H1 (cell line): ENCODE measurements at regions not wholly inside any gene's neighbourhood (a gene's known extent, or its start where the extent isn't known, plus 50 kb on each side); places are given as distances from the start of the nearest gene placed in this dataset.

Source experiments
- CTCF ChIA-PET: fragments of 300-600 bp; sonication (Branson Sonifier 250); formaldehyde crosslinking; loops from one replicate; lab custom pipeline; 2021; ENCODE audit not compliant: partially characterized antibody; lab: Charles Lee
- POLR2A ChIA-PET: fragments of 300-600 bp; sonication (Branson Sonifier 250); formaldehyde crosslinking; loops from one replicate; lab custom pipeline; 2021; ENCODE audit warnings: inconsistent platforms; ENCODE audit not compliant: partially characterized antibody; lab: Charles Lee
- DNase-seq, 2 experiments: peaks; one replicate each; pipeline versions ENCODE4 v3.0.0 to v3.0.0-alpha.2; 2010 to 2022; ENCODE audit warnings: low spot score in 2 of 2, low read depth in 1 of 2, mixed read lengths in 1 of 2
- FAIRE-seq: peaks from 2 replicates; lab custom pipeline; 2011; peaks lifted over from hg19 to GRCh38; lab: Jason Lieb, UNC
- H2AFZ ChIP-seq: 2 replicates; pipeline ENCODE4 v1.8.1; 2012; ENCODE audit warnings: low read length, inconsistent platforms
- H2AK5ac ChIP-seq: 2 replicates; pipeline ENCODE4 v1.6.1; 2013; ENCODE audit warnings: low read depth, low read length
- H2BK120ac ChIP-seq: replicated peaks from 2 replicates; pipeline ENCODE3; 2013; ENCODE audit warnings: low read depth, low read length, inconsistent platforms
- H2BK12ac ChIP-seq: 2 replicates; pipeline ENCODE4 v1.6.1; 2013; ENCODE audit warnings: low read depth, low read length
- H2BK15ac ChIP-seq: 2 replicates; pipeline ENCODE4 v1.6.1; 2013; ENCODE audit warnings: low read length
- H2BK20ac ChIP-seq: 2 replicates; pipeline ENCODE4 v1.6.1; 2013; ENCODE audit warnings: low read length
- H2BK5ac ChIP-seq: 2 replicates; pipeline ENCODE4 v1.6.1; 2013; ENCODE audit warnings: low read depth, low read length
- H3K14ac ChIP-seq: 2 replicates; pipeline ENCODE4 v1.6.1; 2013; ENCODE audit warnings: inconsistent platforms; ENCODE audit not compliant: insufficient read length
- H3K18ac ChIP-seq: 2 replicates; pipeline ENCODE4 v1.6.1; 2013; ENCODE audit warnings: low read length; ENCODE audit errors: extremely low read depth
- H3K23ac ChIP-seq: 2 replicates; pipeline ENCODE4 v1.6.1; 2013; ENCODE audit warnings: inconsistent platforms; ENCODE audit not compliant: insufficient read length
- H3K23me2 ChIP-seq: 2 replicates; pipeline ENCODE4 v1.6.1; 2013; ENCODE audit warnings: low read depth, low read length
- H3K27ac ChIP-seq: 2 replicates; pipeline ENCODE4 v1.6.1; 2011; ENCODE audit warnings: low read depth, low read length, inconsistent platforms
- H3K27me3 ChIP-seq, 4 experiments: replicated peaks in 1 of 4; 1 replicate in 1 of 4; 2 replicates in 3 of 4; pipeline versions ENCODE4 v1.6.1 to v1.8.1; 2011 to 2013; ENCODE audit warnings: low read length in 3 of 4, mild to moderate bottlenecking in 3 of 4, inconsistent platforms in 2 of 4, mixed read lengths in 2 of 4, moderate library complexity in 1 of 4; ENCODE audit not compliant: control insufficient read depth in 3 of 4, insufficient read depth in 3 of 4; ENCODE audit errors: extremely low read depth in 1 of 4
- H3K36me3 ChIP-seq, 4 experiments: 2 replicates each; pipeline versions ENCODE4 v1.6.1 to v1.8.1; 2011 to 2013; ENCODE audit warnings: mild to moderate bottlenecking in 4 of 4, low read length in 3 of 4, moderate library complexity in 2 of 4, control low read depth in 1 of 4, inconsistent platforms in 1 of 4; ENCODE audit not compliant: insufficient read depth in 4 of 4, control insufficient read depth in 2 of 4
- H3K4ac ChIP-seq: replicated peaks from 2 replicates; pipeline ENCODE3; 2013; ENCODE audit warnings: low read length, low read depth, mixed read lengths, inconsistent platforms; ENCODE audit not compliant: insufficient read length
- H3K4me1 ChIP-seq, 4 experiments: replicated peaks in 1 of 4; 1 replicate in 1 of 4; 2 replicates in 3 of 4; pipeline versions ENCODE4 v1.6.1 to v1.8.1; 2011 to 2013; ENCODE audit warnings: low read length in 3 of 4, inconsistent platforms in 2 of 4, mixed read lengths in 1 of 4; ENCODE audit not compliant: insufficient read depth in 4 of 4, control insufficient read depth in 3 of 4
- H3K4me2 ChIP-seq, 2 experiments: 2 replicates each; pipeline versions ENCODE4 v1.6.1 to v1.8.1; 2011 to 2013; ENCODE audit warnings: low read depth in 2 of 2, low read length in 2 of 2, control low read depth in 1 of 2, inconsistent platforms in 1 of 2, mild to moderate bottlenecking in 1 of 2; ENCODE audit not compliant: insufficient read depth in 1 of 2
- H3K4me3 ChIP-seq, 4 experiments: fragments of 200-600, 300-600 bp in 1 of 4; sonication (generic), shearing (Covaris generic), sonication (Bioruptor Twin) in 1 of 4; 2 replicates each; pipeline versions ENCODE4 v1.5.1 to v1.8.1; 2011 to 2016; ENCODE audit warnings: low read length in 4 of 4, low read depth in 3 of 4, control low read depth in 2 of 4, inconsistent platforms in 2 of 4, mild to moderate bottlenecking in 2 of 4, mixed read lengths in 1 of 4, moderate library complexity in 1 of 4; ENCODE audit not compliant: insufficient read depth in 2 of 4; ENCODE audit errors: extremely low read depth in 1 of 4
- H3K56ac ChIP-seq: replicated peaks from 2 replicates; pipeline ENCODE3; 2013; ENCODE audit warnings: low read depth, mild to moderate bottlenecking, mixed read lengths, low read length, inconsistent platforms; ENCODE audit not compliant: insufficient read length
- H3K79me1 ChIP-seq: 2 replicates; pipeline ENCODE4 v1.6.1; 2013; ENCODE audit warnings: low read depth, low read length, control low read depth
- H3K79me2 ChIP-seq, 2 experiments: 2 replicates each; pipeline versions ENCODE4 v1.6.1 to v1.8.1; 2012 to 2013; ENCODE audit warnings: low read length in 2 of 2, mild to moderate bottlenecking in 2 of 2, inconsistent platforms in 1 of 2; ENCODE audit not compliant: insufficient read depth in 2 of 2, control insufficient read depth in 1 of 2
- H3K9ac ChIP-seq, 4 experiments: replicated peaks in 1 of 4; 1 replicate in 1 of 4; 2 replicates in 3 of 4; pipeline versions ENCODE4 v1.6.1 to v1.8.1; 2011 to 2013; ENCODE audit warnings: low read depth in 3 of 4, low read length in 3 of 4, control low read depth in 2 of 4, mild to moderate bottlenecking in 2 of 4, moderate library complexity in 2 of 4, inconsistent platforms in 1 of 4; ENCODE audit errors: extremely low read depth in 1 of 4
- H3K9me3 ChIP-seq, 2 experiments: 2 replicates each; pipeline versions ENCODE4 v1.6.1 to v1.8.1; 2012 to 2013; ENCODE audit warnings: mild to moderate bottlenecking in 2 of 2, moderate library complexity in 2 of 2, control low read depth in 1 of 2, inconsistent platforms in 1 of 2, low read depth in 1 of 2, low read length in 1 of 2, mixed read lengths in 1 of 2; ENCODE audit not compliant: insufficient read depth in 2 of 2
- H4K20me1 ChIP-seq, 2 experiments: replicated peaks in 1 of 2; 2 replicates each; pipeline versions ENCODE3 to v1.8.1; 2011 to 2013; ENCODE audit warnings: inconsistent platforms in 2 of 2, low read length in 2 of 2, mild to moderate bottlenecking in 1 of 2; ENCODE audit not compliant: insufficient read depth in 2 of 2, control insufficient read depth in 1 of 2
- H4K5ac ChIP-seq: 2 replicates; pipeline ENCODE4 v1.6.1; 2013; ENCODE audit warnings: low read length, low read depth, mixed read lengths, inconsistent platforms; ENCODE audit not compliant: insufficient read length
- H4K8ac ChIP-seq: 2 replicates; pipeline ENCODE4 v1.8.0; 2013; ENCODE audit warnings: mild to moderate bottlenecking, moderate library complexity, low read length, inconsistent platforms; ENCODE audit not compliant: insufficient read depth; ENCODE audit errors: extremely low read depth
- H4K91ac ChIP-seq: replicated peaks from 2 replicates; pipeline ENCODE3; 2013; ENCODE audit warnings: low read length, mixed read lengths, inconsistent platforms; ENCODE audit not compliant: insufficient read length
- BRCA1 ChIP-seq: IDR thresholded peaks from 2 replicates; pipeline ENCODE4 v1.6.1; 2012; ENCODE audit warnings: low read depth, low read length, improper control_type of control experiment
- CBX8 ChIP-seq: fragments of 300-800, 300-1000 bp; sonication (generic); IDR thresholded peaks from 2 replicates; pipeline ENCODE4 v1.7.1; 2016; ENCODE audit warnings: low read depth, low read length, borderline replicate concordance
- CHD2 ChIP-seq: IDR thresholded peaks from 2 replicates; pipeline ENCODE4 v1.6.1; 2012; ENCODE audit warnings: low read length, improper control_type of control experiment
- EP300 ChIP-seq, 2 experiments: IDR thresholded peaks; 1 replicate in 1 of 2; 2 replicates in 1 of 2; pipeline ENCODE4 v1.6.1; 2011 to 2012; ENCODE audit warnings: low read depth in 2 of 2, low read length in 2 of 2, mild to moderate bottlenecking in 2 of 2, borderline replicate concordance in 1 of 2, inconsistent platforms in 1 of 2, moderate library complexity in 1 of 2
- GABPA ChIP-seq: IDR thresholded peaks from 2 replicates; pipeline ENCODE4 v1.6.1; 2011; ENCODE audit warnings: mild to moderate bottlenecking, low read length, moderate library complexity, borderline replicate concordance; ENCODE audit not compliant: insufficient read depth
- GTF2F1 ChIP-seq: IDR thresholded peaks from 2 replicates; pipeline ENCODE4 v1.6.1; 2012; ENCODE audit warnings: low read depth, low read length, improper control_type of control experiment, borderline replicate concordance
- HDAC6 ChIP-seq: IDR thresholded peaks from one replicate; pipeline ENCODE4 v1.7.1; 2012; ENCODE audit warnings: low read depth, mild to moderate bottlenecking, inconsistent platforms, low read length, moderate library complexity
- JUN ChIP-seq: IDR thresholded peaks from 2 replicates; pipeline ENCODE4 v1.6.1; 2011; ENCODE audit warnings: low read depth, mild to moderate bottlenecking, improper control_type of control experiment, low read length
- POLR2AphosphoS5 ChIP-seq: IDR thresholded peaks from 2 replicates; pipeline ENCODE4 v1.6.1; 2011; ENCODE audit warnings: low read depth, low read length
- POU5F1 ChIP-seq: IDR thresholded peaks from 2 replicates; pipeline ENCODE4 v1.6.1; 2011; ENCODE audit warnings: low read depth, mild to moderate bottlenecking, low read length, moderate library complexity
- SP1 ChIP-seq: IDR thresholded peaks from 2 replicates; pipeline ENCODE4 v1.6.1; 2011; ENCODE audit warnings: low read depth, low read length
- SP2 ChIP-seq: IDR thresholded peaks from 2 replicates; pipeline ENCODE4 v1.6.1; 2012; ENCODE audit warnings: mild to moderate bottlenecking, low read length, inconsistent platforms
- SUZ12 ChIP-seq: fragments of 200-600 bp; sonication (generic); IDR thresholded peaks from 2 replicates; pipeline ENCODE4 v1.6.1; 2012; ENCODE audit warnings: mild to moderate bottlenecking, inconsistent platforms, low read length, moderate library complexity, mixed read lengths
- TAF7 ChIP-seq: optimal IDR thresholded peaks from 2 replicates; pipeline ENCODE3; 2011; ENCODE audit warnings: low read depth, mild to moderate bottlenecking, inconsistent platforms, low read length, moderate library complexity, borderline replicate concordance
- TBP ChIP-seq: IDR thresholded peaks from 2 replicates; pipeline ENCODE4 v1.6.1; 2011; ENCODE audit warnings: low read depth, low read length, improper control_type of control experiment
- YY1 ChIP-seq: IDR thresholded peaks from 2 replicates; pipeline ENCODE4 v1.6.1; 2011; ENCODE audit warnings: low read depth, mild to moderate bottlenecking, low read length
- ZNF274 ChIP-seq: IDR thresholded peaks from 2 replicates; pipeline ENCODE4 v1.7.0; 2012; ENCODE audit warnings: low read length, borderline replicate concordance; ENCODE audit errors: extremely low read depth
- WGBS, 2 experiments: shearing (Covaris generic) in 1 of 2; methylation state at CpG; one replicate each; pipeline versions ENCODE4 v1.1.6 to v1.1.7; 2013 to 2015; ENCODE audit warnings: low lambda C conversion rate in 2 of 2, mixed read lengths in 2 of 2, inconsistent platforms in 1 of 2, low coverage in 1 of 2, missing lambda C conversion rate in 1 of 2; ENCODE audit not compliant: insufficient replicate concordance in 2 of 2, insufficient coverage in 1 of 2, insufficient read length in 1 of 2; ENCODE audit errors: extremely low coverage in 1 of 2, missing lambda C conversion rate in 1 of 2; 5-methylcytosine and 5-hydroxymethylcytosine counted together

DNA sequence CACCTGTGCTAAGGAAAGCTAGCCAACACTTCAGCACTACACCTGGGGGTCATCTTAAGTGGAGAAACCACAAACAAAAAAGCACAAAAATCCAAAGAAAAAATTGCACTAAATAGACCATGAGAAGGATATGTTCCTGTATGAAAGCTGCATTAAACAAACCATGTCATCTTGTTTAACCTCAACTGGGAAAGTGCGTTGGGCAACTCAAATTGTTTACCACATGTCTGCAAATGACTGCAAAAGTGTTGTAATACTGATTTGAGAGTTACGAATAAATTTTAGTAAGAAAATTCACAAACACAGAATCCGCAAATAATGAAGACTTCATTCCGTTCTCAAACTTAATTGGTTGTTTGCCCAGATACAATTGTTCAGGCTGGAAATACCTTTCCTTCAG, 111.9 kb upstream of the EGFR start:
- no peak overlapping the region for H3K4me3 ChIP-seq
- H2BK12ac ChIP-seq, result no peak overlapping the region
- H3K4me1 ChIP-seq, result no peaks in the 10 kb centered on the region
- no peak overlapping the region for H3K4ac ChIP-seq
- no peak overlapping the region for H4K8ac ChIP-seq
- no peak overlapping the region for H3K9ac ChIP-seq
- no peak overlapping the region for H2AK5ac ChIP-seq
- H2BK20ac ChIP-seq, result no peak overlapping the region
- H3K14ac ChIP-seq, result no peak overlapping the region
- no peak overlapping the region for H2BK15ac ChIP-seq
- H3K23ac ChIP-seq, result no peak overlapping the region
- FAIRE-seq (no peak), DNase-seq (no peak)
- WGBS, 2 experiments, result 93% methylated on average over 4 of the region's 4 CpGs; no CpG with 5 or more reads in 1 of the 2 experiments
- no peaks in the 10 kb centered on the region for H3K79me2 ChIP-seq
- ChIA-PET CTCF (no interaction called here), POLR2A (no interaction called here)
- H2BK5ac ChIP-seq, result no peak overlapping the region
- no peaks in the 10 kb centered on the region for H3K23me2 ChIP-seq
- no peak overlapping the region for H3K27ac ChIP-seq
- H3K79me1 ChIP-seq, result no peaks in the 10 kb centered on the region
- H3K9me3 ChIP-seq, result no peaks in the 10 kb centered on the region
- H4K20me1 ChIP-seq, result no peaks in the 10 kb centered on the region
- H3K4me2 ChIP-seq, result no peak overlapping the region
- H3K27me3 ChIP-seq, result no peaks in the 10 kb centered on the region; a peak in 1 of 7 replicates
- no peak overlapping the region for H4K5ac ChIP-seq
- H3K36me3 ChIP-seq, result no peaks in the 10 kb centered on the region
- no peak overlapping the region for H3K18ac ChIP-seq
- H4K91ac ChIP-seq, result no peak overlapping the region
- no peak overlapping the region for H2AFZ ChIP-seq
- H2BK120ac ChIP-seq, result no peak overlapping the region
- no peak overlapping the region for H3K56ac ChIP-seq
- TF ChIP-seq EP300 (IDR thresholded peaks at IDR 0.05; ENCODE audit: borderline replicate concordance in 1 of 2, low read depth in 2 of 2, low read length in 2 of 2), result no peak
- no peak for TF ChIP-seq SP2
- TF ChIP-seq BRCA1, result no peak
- no peak for TF ChIP-seq ZNF274
- TF ChIP-seq POU5F1, result no peak
- TF ChIP-seq TAF7, result no peak
- no peak for TF ChIP-seq CHD2
- no peak for TF ChIP-seq POLR2AphosphoS5
- no peak for TF ChIP-seq HDAC6
- TF ChIP-seq TBP, result no peak
- TF ChIP-seq CBX8, result no peak
- no peak for TF ChIP-seq GTF2F1
- no peak for TF ChIP-seq GABPA
- no peak for TF ChIP-seq YY1
- TF ChIP-seq SUZ12, result no peak
- no peak for TF ChIP-seq SP1
- no peak for TF ChIP-seq JUN
